CD4-positive, alpha-beta T cell (primary cell): ENCODE measurements at regions not wholly inside any gene's neighbourhood (a gene's known extent, or its start where the extent isn't known, plus 50 kb on each side); places are given as distances from the start of the nearest gene placed in this dataset.

ENCODE experiments used
- ATAC-seq: fragments of 200-7000 bp; cut with Tn5 transposase; one replicate; pipeline ENCODE4 v1.10.0; 2022; ENCODE audit warnings: mild to moderate bottlenecking; ENCODE audit not compliant: poor library complexity
- CTCF ChIA-PET: fragments of 350-600 bp; sonication (Branson Sonifier 250); formaldehyde crosslinking; loops from one replicate; lab custom pipeline; 2021; ENCODE audit warnings: antibody characterized with exemption, inconsistent platforms; lab: Charles Lee
- POLR2A ChIA-PET: fragments of 350-600 bp; sonication (Branson Sonifier 250); formaldehyde crosslinking; loops from one replicate; lab custom pipeline; 2021; ENCODE audit warnings: antibody characterized with exemption, inconsistent platforms; lab: Charles Lee
- DNase-seq, 14 experiments: peaks; one replicate each; pipeline ENCODE4 v3.0.0-alpha.2; 2013 to 2020; ENCODE audit warnings: mixed read lengths in 2 of 14
- H3K27ac ChIP-seq, 2 donors: one replicate each; pipeline versions ENCODE4 v1.5.1 to v1.7.0; 2013; ENCODE audit warnings: low read length in 2 of 2, low read depth in 1 of 2, mild to moderate bottlenecking in 1 of 2
- H3K27me3 ChIP-seq, 2 experiments: 1 replicate in 1 of 2; 2 replicates in 1 of 2; pipeline versions ENCODE4 v1.6.1 to v1.7.0; 2013; ENCODE audit warnings: low read length in 2 of 2, control low read depth in 1 of 2, mild to moderate bottlenecking in 1 of 2, moderate library complexity in 1 of 2; ENCODE audit not compliant: insufficient read depth in 2 of 2, control insufficient read depth in 1 of 2
- H3K36me3 ChIP-seq: one replicate; pipeline ENCODE4 v1.6.1; 2013; ENCODE audit warnings: low read length, control low read depth; ENCODE audit not compliant: insufficient read depth
- H3K4me1 ChIP-seq: one replicate; pipeline ENCODE4 v1.6.1; 2013; ENCODE audit warnings: low read length, control low read depth; ENCODE audit not compliant: insufficient read depth
- H3K4me3 ChIP-seq: one replicate; pipeline ENCODE4 v1.5.1; 2013; ENCODE audit warnings: mild to moderate bottlenecking, low read length, moderate library complexity
- H3K9me3 ChIP-seq, 2 experiments: 1 replicate in 1 of 2; 2 replicates in 1 of 2; pipeline versions ENCODE4 v1.6.1 to v1.7.0; 2013; ENCODE audit warnings: low read length in 2 of 2, mild to moderate bottlenecking in 2 of 2, control low read depth in 1 of 2, moderate library complexity in 1 of 2; ENCODE audit not compliant: control insufficient read depth in 1 of 2, insufficient read depth in 1 of 2
- H3K27ac Mint-ChIP-seq: one replicate; pipeline ENCODE4 v1.8.0; 2020; ENCODE audit warnings: mixed read lengths
- H3K27me3 Mint-ChIP-seq: one replicate; pipeline ENCODE4 v1.8.0; 2021; ENCODE audit warnings: mixed read lengths
- H3K36me3 Mint-ChIP-seq: one replicate; pipeline ENCODE4 v1.8.0; 2021; ENCODE audit warnings: low read depth, mixed read lengths
- H3K4me1 Mint-ChIP-seq: one replicate; pipeline ENCODE4 v1.8.0; 2021; ENCODE audit warnings: low read depth, mixed read lengths
- H3K4me3 Mint-ChIP-seq: one replicate; pipeline ENCODE4 v1.8.0; 2020; ENCODE audit warnings: mild to moderate bottlenecking, mixed read lengths
- H3K9me3 Mint-ChIP-seq: one replicate; pipeline ENCODE4 v1.8.0; 2020; ENCODE audit warnings: mixed read lengths
- CTCF ChIP-seq: fragments of 200-600 bp; IDR thresholded peaks from one replicate; pipeline ENCODE4 v1.8.0; 2022; ENCODE audit warnings: antibody characterized with exemption, mild to moderate bottlenecking
- intact Hi-C, 2 experiments: fragments of 100-400 bp; cut with DNase I in 1 of 2; cut with micrococcal nuclease in 1 of 2; formaldehyde crosslinking; loops; one replicate each; pipeline versions ENCODE4 v1.15.1 to v1.9.0; 2023 to 2025; cut with DNase I, micrococcal nuclease

DNA sequence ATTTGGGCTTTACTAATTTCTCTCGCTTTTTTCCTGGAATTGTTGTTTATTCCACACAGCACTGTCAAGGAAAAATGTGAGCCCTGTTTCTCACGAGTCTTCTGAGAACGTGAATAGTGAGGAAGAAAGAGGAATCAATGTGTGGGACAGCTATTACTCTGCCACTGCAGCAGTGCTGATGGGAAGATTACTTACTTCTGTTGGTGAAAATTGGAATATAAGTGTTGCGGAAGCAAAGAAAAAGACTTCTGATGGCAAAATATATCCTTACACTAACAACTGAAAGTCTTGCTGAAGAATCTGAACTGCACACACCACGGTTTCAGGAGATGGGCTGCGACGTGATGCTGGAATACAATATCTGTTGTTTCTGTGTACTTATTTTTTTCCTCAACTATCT, 884.2 kb downstream of the AACS start:
- Mint-ChIP-seq H3K36me3 (no peaks in the 10 kb centered on the region), H3K27ac (no peak overlapping the region), H3K4me3 (no peak overlapping the region), H3K27me3 (no peaks in the 10 kb centered on the region), H3K9me3 (peaks cover 2% of the 10 kb centered on the region), H3K4me1 (no peaks in the 10 kb centered on the region)
- POLR2A ChIA-PET, result no interaction called here
- Histone ChIP-seq H3K4me1 (no peaks in the 10 kb centered on the region), H3K27ac (no peak overlapping the region), H3K27me3 (no peaks in the 10 kb centered on the region), H3K9me3 (peaks cover 0 to 7% of the 10 kb centered on the region in 2 experiments), H3K36me3 (no peaks in the 10 kb centered on the region), H3K4me3 (no peak overlapping the region)
- CTCF ChIA-PET, result no interaction called here
- intact Hi-C loops, result no loop called here
- DNase-seq, result no peak
- no peak for ATAC-seq
- no peak for TF ChIP-seq CTCF

GRCh38 chr12:125954362-125954761, 889.1 kb downstream of the AACS start:
- ATAC-seq (no peak), DNase-seq (no peak)
- ChIA-PET POLR2A (no interaction called here), CTCF (no interaction called here)
- H3K9me3 Mint-ChIP-seq, result peaks cover 12% of the 10 kb centered on the region
- H3K4me3 ChIP-seq, result no peak overlapping the region
- TF ChIP-seq CTCF, result no peak
- H3K36me3 ChIP-seq, result no peaks in the 10 kb centered on the region
- H3K4me3 Mint-ChIP-seq, result no peak overlapping the region
- peaks cover 0 to 4% of the 10 kb centered on the region in 2 experiments for H3K27me3 ChIP-seq
- H3K4me1 ChIP-seq, result no peaks in the 10 kb centered on the region
- no peaks in the 10 kb centered on the region for H3K36me3 Mint-ChIP-seq
- H3K27ac Mint-ChIP-seq, result no peak overlapping the region
- H3K27ac ChIP-seq, result no peak overlapping the region
- H3K27me3 Mint-ChIP-seq, result no peaks in the 10 kb centered on the region
- H3K9me3 ChIP-seq, result peaks cover 0 to 7% of the 10 kb centered on the region in 2 experiments
- intact Hi-C loops, result no loop called here
- no peaks in the 10 kb centered on the region for H3K4me1 Mint-ChIP-seq

GRCh38 chr12:125956186-125956585, 891.0 kb downstream of the AACS start:
- ATAC-seq (no peak), DNase-seq (no peak)
- Mint-ChIP-seq H3K27me3 (no peaks in the 10 kb centered on the region), H3K27ac (no peak overlapping the region), H3K36me3 (no peaks in the 10 kb centered on the region), H3K4me3 (no peak overlapping the region), H3K9me3 (peaks cover 12% of the 10 kb centered on the region), H3K4me1 (no peaks in the 10 kb centered on the region)
- H3K4me1 ChIP-seq, result no peaks in the 10 kb centered on the region
- ChIA-PET POLR2A (no interaction called here), CTCF (no interaction called here)
- H3K27ac ChIP-seq, result no peak overlapping the region
- TF ChIP-seq CTCF, result no peak
- H3K27me3 ChIP-seq, result peaks cover 0 to 4% of the 10 kb centered on the region in 2 experiments
- no peaks in the 10 kb centered on the region for H3K36me3 ChIP-seq
- peaks cover 4 to 7% of the 10 kb centered on the region in 2 experiments for H3K9me3 ChIP-seq
- H3K4me3 ChIP-seq, result no peak overlapping the region
- intact Hi-C loops, result no loop called here
